ENCODE measurements at regions not wholly inside any gene's neighbourhood (a gene's known extent, or its start where the extent isn't known, plus 50 kb on each side); places are given as distances from the start of the nearest gene placed in this dataset.
"Not testable (repeated sequence)": the region's sequence is repeated elsewhere in the genome, so short reads cannot be mapped to it uniquely, and the experiment has no call there.

DNA sequence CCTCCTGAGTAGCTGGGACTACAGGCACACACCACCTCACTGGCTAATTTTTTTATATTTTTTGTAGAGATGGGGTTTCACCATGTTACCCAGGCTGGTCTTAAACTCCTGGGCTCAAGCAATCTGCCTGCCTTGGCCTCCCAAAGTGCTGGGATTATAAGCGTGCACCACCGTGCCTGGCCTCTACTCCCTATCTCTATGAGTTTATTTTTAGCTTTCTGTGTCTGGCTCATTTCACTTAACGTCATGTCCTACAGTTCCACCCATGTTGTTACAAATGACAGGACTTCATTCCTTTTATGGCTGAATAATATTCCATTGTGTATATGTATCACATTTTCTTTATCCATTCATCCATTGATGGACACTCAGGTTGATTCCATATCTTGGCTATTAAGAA lies 164.2 kb upstream of the ZNF648 start:
- not testable (repeated sequence) for DNase-seq

DNA sequence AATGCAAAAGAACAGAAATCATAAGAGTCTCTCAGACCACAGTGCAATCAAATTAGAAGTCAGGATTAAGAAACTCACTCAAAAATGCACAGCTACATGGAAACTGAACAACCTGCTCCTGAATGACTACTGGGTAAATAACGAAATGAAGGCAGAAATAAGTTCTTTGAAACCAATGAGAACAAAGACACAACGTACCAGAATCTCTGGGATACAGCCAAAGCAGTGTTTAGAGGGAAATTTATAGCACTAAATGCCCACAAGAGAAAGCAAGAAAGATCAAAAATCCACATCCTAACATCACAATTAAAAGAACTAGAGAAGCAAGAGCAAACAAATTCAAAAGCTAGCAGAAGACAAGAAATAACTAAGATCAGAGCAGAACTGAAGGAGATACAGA lies 160.5 kb upstream of the ZNF648 start:
- not testable (repeated sequence) for DNase-seq

DNA sequence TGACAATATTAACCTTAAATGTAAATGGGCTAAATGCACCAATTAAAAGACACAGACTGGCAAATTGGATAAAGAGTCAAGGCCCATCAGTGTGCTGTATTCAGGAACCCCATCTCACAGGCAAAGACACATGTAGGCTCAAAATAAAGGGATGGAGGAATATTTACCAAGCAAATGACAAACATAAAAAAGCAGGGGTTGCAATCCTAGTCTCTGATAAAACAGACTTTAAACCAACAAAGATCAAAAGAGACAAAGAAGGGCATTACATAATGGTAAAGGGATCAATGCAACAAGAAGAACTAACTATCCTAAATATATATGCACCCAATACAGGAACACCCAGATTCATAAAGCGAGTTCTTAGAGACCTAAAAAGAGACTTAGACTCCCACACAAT lies 159.9 kb upstream of the ZNF648 start:
- not testable (repeated sequence) for DNase-seq

DNA sequence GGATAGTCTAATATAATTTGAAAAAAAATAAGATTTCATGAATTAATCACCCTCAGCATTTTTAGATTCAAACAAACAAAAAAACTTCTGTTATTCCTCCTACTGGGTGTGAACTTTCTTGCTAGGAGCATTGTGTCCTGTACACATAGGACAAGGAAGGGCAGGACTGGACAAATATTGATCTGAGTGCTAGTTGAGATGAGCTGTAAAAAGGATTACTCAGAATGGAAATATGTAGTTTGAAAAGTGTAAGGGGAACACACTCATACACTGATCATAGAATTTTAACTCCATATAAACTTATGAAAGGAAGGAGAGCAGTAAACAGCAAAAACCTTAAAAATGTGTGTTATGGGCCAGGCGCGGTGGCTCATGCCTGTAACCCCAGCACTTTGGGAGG lies 156.5 kb upstream of the ZNF648 start:
- no peak for DNase-seq

DNA sequence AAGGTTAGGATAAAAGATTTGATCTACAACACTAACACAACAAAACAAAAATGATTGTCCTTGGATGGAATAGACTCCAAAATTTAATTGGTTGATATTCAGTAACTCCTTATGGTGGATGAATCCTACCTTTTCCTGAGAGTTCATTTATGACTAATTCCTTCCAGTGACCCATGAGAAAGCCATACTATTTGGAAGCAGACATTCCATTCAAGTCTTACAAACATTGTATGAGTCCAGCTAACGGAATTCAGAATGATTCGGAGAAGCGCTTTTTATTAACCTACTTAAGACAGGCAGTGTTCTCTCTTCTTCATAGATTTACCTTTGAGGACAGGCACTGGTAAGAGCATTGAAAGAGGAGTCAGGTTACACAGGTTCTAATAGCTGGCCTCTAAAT lies 155.6 kb upstream of the ZNF648 start:
- DNase-seq = no peak

DNA sequence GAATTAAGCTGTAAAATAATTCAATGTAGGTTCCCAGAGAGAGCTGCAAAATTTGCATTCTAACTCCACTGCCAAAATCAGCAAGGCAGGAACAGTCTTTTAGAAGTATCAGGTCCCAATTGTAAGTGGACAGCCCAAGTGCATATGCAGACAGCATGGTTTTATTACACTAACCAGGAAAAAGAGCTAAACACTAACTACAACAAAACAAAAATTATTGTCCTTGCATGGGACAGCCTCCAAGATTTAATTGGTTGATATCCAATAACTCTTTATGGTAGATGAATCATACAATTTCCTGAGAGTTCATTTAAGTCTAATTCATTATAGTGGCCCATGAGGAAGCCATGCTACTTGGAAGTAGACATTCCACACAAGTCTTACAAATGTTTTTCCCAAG lies 154.3 kb upstream of the ZNF648 start:
- no peak for DNase-seq

DNA sequence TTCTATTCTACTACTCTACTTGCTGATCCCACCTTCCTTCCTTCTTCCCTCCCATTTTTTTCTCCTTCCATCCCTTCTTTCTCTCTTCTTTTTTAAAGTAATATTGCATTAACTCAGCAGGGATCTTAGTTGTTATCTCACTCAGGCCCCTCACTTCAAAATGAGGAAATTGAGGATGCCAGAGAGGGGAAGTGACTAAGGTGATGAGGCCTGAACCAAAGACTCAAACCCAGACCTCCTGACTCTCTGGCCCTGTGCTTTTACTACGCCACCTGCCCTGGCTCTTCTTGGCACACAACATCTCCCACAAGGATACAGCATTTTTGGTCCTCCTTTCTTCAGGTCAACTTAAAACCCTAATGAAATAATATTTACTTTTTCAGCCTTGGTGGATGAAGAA lies 151.7 kb upstream of the ZNF648 start:
- no peak for DNase-seq

- no peak for DNase-seq
Observed at GRCh38 chr1:182211386-182211785, 149.9 kb upstream of the ZNF648 start.

GRCh38 chr1:182210417-182210816 lies 148.9 kb upstream of the ZNF648 start:
- DNase-seq = no peak

DNA sequence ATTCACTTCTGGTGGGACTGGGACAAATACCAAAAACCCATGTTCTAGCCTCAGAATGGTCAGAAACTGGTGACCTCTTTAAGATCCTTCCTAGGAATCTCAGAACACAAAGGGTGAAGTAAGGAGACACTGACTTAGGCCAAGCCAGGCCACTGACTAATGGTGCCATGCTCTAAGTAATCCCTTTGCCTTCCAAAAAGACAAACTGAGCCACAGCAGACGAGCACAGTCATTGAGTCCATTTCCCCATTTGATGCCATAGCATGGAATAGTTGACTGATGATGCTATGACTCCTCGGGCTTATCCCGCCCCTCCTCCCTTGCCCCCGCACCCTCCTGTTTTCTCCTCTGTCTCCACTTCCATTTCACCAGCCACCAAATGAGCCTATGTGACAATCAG lies 145.8 kb upstream of the ZNF648 start:
- no peak for DNase-seq

DNA sequence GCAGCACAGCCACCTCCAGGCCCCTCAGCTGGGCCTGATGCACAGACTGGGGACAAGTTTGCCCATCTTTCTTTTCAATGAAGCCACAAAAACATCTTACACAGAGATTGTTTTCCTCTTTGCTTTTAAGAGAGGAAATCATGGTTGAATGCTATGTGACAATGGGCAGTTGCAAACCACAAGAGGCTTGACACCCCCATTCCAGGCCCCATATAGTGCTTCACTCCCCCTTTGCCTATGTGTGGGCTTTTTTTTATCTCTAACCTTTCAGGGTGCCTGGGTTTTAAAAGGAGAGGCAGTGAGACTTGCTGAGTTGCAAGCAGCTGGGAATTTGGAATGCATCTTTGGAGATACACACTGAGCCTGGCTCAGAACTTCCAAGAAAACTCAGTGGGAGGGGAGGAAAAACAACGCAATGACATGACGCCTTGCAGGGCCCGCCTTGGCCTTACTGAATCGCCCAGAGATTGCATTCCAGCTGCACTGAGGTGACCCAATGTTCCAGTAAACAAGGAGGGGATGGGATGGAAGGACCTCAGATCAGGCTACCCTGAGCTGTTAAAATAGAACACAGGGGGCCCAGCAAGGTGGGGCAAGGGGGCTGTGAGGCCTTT lies 145.2 kb upstream of the ZNF648 start:
- DNase-seq = no peak

- no peak for DNase-seq
Observed at GRCh38 chr1:182205351-182206022, 144.0 kb upstream of the ZNF648 start.

- no peak for DNase-seq
Observed at GRCh38 chr1:182203191-182203875, 141.8 kb upstream of the ZNF648 start.

GRCh38 chr1:182201490-182201889 lies 140.0 kb upstream of the ZNF648 start:
- DNase-seq = not testable (repeated sequence)

GRCh38 chr1:182200025-182200812 lies 138.7 kb upstream of the ZNF648 start:
- DNase-seq = no peak

- no peak for DNase-seq
Observed at GRCh38 chr1:182198006-182198605, 136.6 kb upstream of the ZNF648 start.

GRCh38 chr1:182196897-182197870 lies 135.7 kb upstream of the ZNF648 start:
- DNase-seq = no peak

- no peak for DNase-seq
Observed at GRCh38 chr1:182195733-182196132, 134.2 kb upstream of the ZNF648 start.

GRCh38 chr1:182193908-182194550 lies 132.5 kb upstream of the ZNF648 start:
- DNase-seq = peak; percentile 33

DNA sequence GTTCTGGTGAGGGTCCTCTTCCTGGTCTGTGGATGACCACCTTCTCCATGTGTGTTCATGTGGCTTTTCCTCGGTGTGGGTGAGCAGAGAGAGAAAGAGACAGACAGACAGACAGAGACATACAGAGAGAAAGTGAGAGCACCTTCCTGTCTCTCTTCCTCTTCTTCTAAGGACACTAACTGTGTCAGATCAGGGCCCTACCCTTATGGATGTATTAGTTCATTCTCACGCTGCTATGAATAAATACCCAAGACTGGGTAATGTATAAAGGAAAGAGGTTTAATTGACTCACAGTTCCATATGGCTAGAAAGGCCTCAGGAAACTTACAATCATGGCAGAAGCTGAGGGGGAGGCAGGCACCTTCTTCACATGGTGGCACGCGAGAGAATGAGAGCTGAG lies 131.5 kb upstream of the ZNF648 start:
- DNase-seq = no peak

GRCh38 chr1:182192215-182192614 lies 130.7 kb upstream of the ZNF648 start:
- no peak for DNase-seq
